HL-60 (cell line): ENCODE measurements at regions not wholly inside any gene's neighbourhood (a gene's known extent, or its start where the extent isn't known, plus 50 kb on each side); places are given as distances from the start of the nearest gene placed in this dataset.

ENCODE experiments used
- DNase-seq, 2 experiments: peaks; one replicate each; pipeline ENCODE4 v3.0.0-alpha.2; 2010 to 2020; ENCODE audit warnings: low read depth in 1 of 2, low spot score in 1 of 2
- H3K27ac ChIP-seq: fragments of 250-450 bp; sonication (Bioruptor Pico); replicated peaks from 2 replicates; pipeline ENCODE4 v1.5.1; 2020; ENCODE audit warnings: mild to moderate bottlenecking, moderate library complexity
- H3K27me3 ChIP-seq: fragments of 250-450 bp; sonication (Bioruptor Pico); 2 replicates; pipeline ENCODE4 v1.5.1; 2021; ENCODE audit warnings: mild to moderate bottlenecking, moderate library complexity; ENCODE audit not compliant: insufficient read depth, poor library complexity, severe bottlenecking
- H3K4me3 ChIP-seq: replicated peaks from 2 replicates; pipeline ENCODE4 v1.5.1; 2011; ENCODE audit warnings: mild to moderate bottlenecking, control low read depth, low read length; ENCODE audit not compliant: insufficient read depth
- CTCF ChIP-seq: IDR thresholded peaks from one replicate; pipeline ENCODE4 v1.5.1; 2011; ENCODE audit warnings: low read length, control low read depth, inconsistent platforms; ENCODE audit not compliant: insufficient read depth
- GABPA ChIP-seq: IDR thresholded peaks from 2 replicates; pipeline ENCODE4 v1.6.1; 2012; ENCODE audit warnings: low read depth
- POLR2AphosphoS5 ChIP-seq: IDR thresholded peaks from 2 replicates; pipeline ENCODE4 v1.6.1; 2012; ENCODE audit warnings: low read depth
- REST ChIP-seq: IDR thresholded peaks from 2 replicates; pipeline ENCODE4 v1.6.1; 2012; ENCODE audit warnings: low read depth; ENCODE audit not compliant: insufficient replicate concordance
- SPI1 ChIP-seq: IDR thresholded peaks from 2 replicates; pipeline ENCODE4 v1.6.1; 2012; ENCODE audit warnings: low read depth, mild to moderate bottlenecking, borderline replicate concordance

DNA sequence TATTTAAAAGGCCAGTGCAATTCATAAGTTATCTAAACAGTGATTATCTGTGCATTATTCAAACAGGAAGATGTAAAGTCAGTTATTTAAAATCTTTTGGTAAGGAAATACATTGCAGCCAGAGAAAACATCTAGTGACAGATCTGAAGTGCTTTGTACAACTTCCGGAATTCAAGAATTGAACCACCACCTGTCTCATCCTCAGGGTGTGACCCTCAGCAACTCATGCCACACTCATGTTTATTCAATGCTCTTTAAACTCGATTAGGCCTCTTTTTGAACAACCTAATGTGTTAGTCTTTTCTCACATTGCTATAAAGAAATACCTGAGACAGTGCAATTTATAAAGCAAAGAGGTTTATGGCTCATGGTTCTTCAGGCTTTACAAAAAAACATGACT, 62.6 kb upstream of the GGTLC1 start:
- DNase-seq = no peak
- no peaks in the 10 kb centered on the region for H3K27me3 ChIP-seq
- H3K27ac ChIP-seq = no peak overlapping the region
- H3K4me3 ChIP-seq = no peak overlapping the region
- TF ChIP-seq REST (no peak), POLR2AphosphoS5 (no peak), GABPA (no peak), SPI1 (no peak), CTCF (no peak)

- Histone ChIP-seq H3K4me3 (no peak overlapping the region), H3K27ac (no peak overlapping the region), H3K27me3 (no peaks in the 10 kb centered on the region)
- no peak for DNase-seq
- TF ChIP-seq CTCF (no peak), SPI1 (no peak), POLR2AphosphoS5 (no peak), GABPA (no peak), REST (no peak)
Measured at GRCh38 chr20:24050119-24050518, 61.5 kb upstream of the GGTLC1 start.

- TF ChIP-seq REST (no peak), GABPA (no peak), POLR2AphosphoS5 (no peak), SPI1 (no peak), CTCF (no peak)
- Histone ChIP-seq H3K27ac (no peak overlapping the region), H3K27me3 (no peaks in the 10 kb centered on the region), H3K4me3 (no peak overlapping the region)
- no peak for DNase-seq
Measured at GRCh38 chr20:24049081-24049480, 60.5 kb upstream of the GGTLC1 start.
